Common myeloid progenitor, CD34-positive (primary cell): ENCODE measurements at regions not wholly inside any gene's neighbourhood (a gene's known extent, or its start where the extent isn't known, plus 50 kb on each side); places are given as distances from the start of the nearest gene placed in this dataset.

Experiments
- CTCF ChIA-PET: fragments of 350-600 bp; sonication (Branson Sonifier 250); formaldehyde crosslinking; loops from one replicate; lab custom pipeline; 2021; ENCODE audit warnings: antibody characterized with exemption; lab: Charles Lee
- POLR2A ChIA-PET: fragments of 350-600 bp; sonication (Branson Sonifier 250); formaldehyde crosslinking; loops from one replicate; lab custom pipeline; 2021; ENCODE audit warnings: antibody characterized with exemption; lab: Charles Lee
- DNase-seq, 3 donors: peaks; one replicate each; pipeline versions ENCODE4 v3.0.0 to v3.0.0-alpha.2; 2013
- H3K27ac ChIP-seq, 2 experiments: 1 replicate in 1 of 2; 2 replicates in 1 of 2; pipeline ENCODE4 v1.7.0; 2013; ENCODE audit warnings: inconsistent platforms in 2 of 2, low read length in 2 of 2, mild to moderate bottlenecking in 2 of 2, low read depth in 1 of 2, moderate library complexity in 1 of 2; ENCODE audit not compliant: severe bottlenecking in 2 of 2, insufficient read depth in 1 of 2, poor library complexity in 1 of 2
- H3K27me3 ChIP-seq, 5 experiments: replicated peaks in 2 of 5; 1 replicate in 3 of 5; 2 replicates in 2 of 5; pipeline versions ENCODE4 v1.6.1 to v1.7.0; 2013; ENCODE audit warnings: low read length in 4 of 5, mild to moderate bottlenecking in 2 of 5, moderate library complexity in 2 of 5, inconsistent platforms in 1 of 5; ENCODE audit not compliant: insufficient read depth in 5 of 5, control insufficient read depth in 4 of 5
- H3K36me3 ChIP-seq, 4 experiments: 1 replicate in 2 of 4; 2 replicates in 2 of 4; pipeline versions ENCODE4 v1.6.1 to v1.7.0; 2013; ENCODE audit warnings: low read length in 3 of 4, control low read depth in 1 of 4, mild to moderate bottlenecking in 1 of 4; ENCODE audit not compliant: control insufficient read depth in 4 of 4, insufficient read depth in 4 of 4
- H3K4me1 ChIP-seq, 4 experiments: 1 replicate in 3 of 4; 2 replicates in 1 of 4; pipeline versions ENCODE4 v1.6.1 to v1.7.1; 2013; ENCODE audit warnings: low read length in 3 of 4, mild to moderate bottlenecking in 3 of 4, control low read depth in 1 of 4, inconsistent platforms in 1 of 4, moderate library complexity in 1 of 4; ENCODE audit not compliant: control insufficient read depth in 4 of 4, insufficient read depth in 4 of 4; ENCODE audit errors: control extremely low read depth in 1 of 4
- H3K4me3 ChIP-seq, 7 experiments: 1 replicate in 4 of 7; 2 replicates in 3 of 7; pipeline versions ENCODE4 v1.5.1 to v1.7.0; 2013; ENCODE audit warnings: mild to moderate bottlenecking in 7 of 7, low read length in 6 of 7, moderate library complexity in 6 of 7, inconsistent platforms in 2 of 7, low read depth in 2 of 7, control low read depth in 1 of 7; ENCODE audit not compliant: insufficient read depth in 4 of 7, control insufficient read depth in 1 of 7; ENCODE audit errors: extremely low read depth in 1 of 7
- H3K9me3 ChIP-seq, 5 experiments: 1 replicate in 4 of 5; 2 replicates in 1 of 5; pipeline versions ENCODE4 v1.6.1 to v1.7.1; 2013; ENCODE audit warnings: low read length in 4 of 5, mild to moderate bottlenecking in 2 of 5, inconsistent platforms in 1 of 5, low read depth in 1 of 5, moderate library complexity in 1 of 5; ENCODE audit not compliant: control insufficient read depth in 4 of 5, insufficient read depth in 2 of 5; ENCODE audit errors: control extremely low read depth in 1 of 5
- WGBS: methylation state at CpG from one replicate; pipeline ENCODE4 v1.1.5; 2013; ENCODE audit not compliant: insufficient coverage; 5-methylcytosine and 5-hydroxymethylcytosine counted together

GRCh38 chr6:40313582-40313981 is 273.6 kb downstream of the LRFN2 start:
- Histone ChIP-seq H3K4me3 (no peak overlapping the region), H3K36me3 (no peaks in the 10 kb centered on the region), H3K27me3 (peaks cover 0 to 10% (median under 1%) of the 10 kb centered on the region in 5 experiments), H3K9me3 (peaks cover 0 to 3% (median 0%) of the 10 kb centered on the region in 5 experiments), H3K4me1 (peaks cover 0 to under 1% (median 0%) of the 10 kb centered on the region in 4 experiments), H3K27ac (no peak overlapping the region)
- CTCF ChIA-PET = interaction anchor here (1.0 kb wide), 1 partner anchor 10 kb away, joined by 3 read pairs; no protein-coding TSS in a partner anchor
- POLR2A ChIA-PET = no interaction called here
- DNase-seq = no peak

- Histone ChIP-seq H3K36me3 (no peaks in the 10 kb centered on the region), H3K27ac (no peak overlapping the region), H3K9me3 (no peaks in the 10 kb centered on the region), H3K27me3 (peaks cover 0 to 17% (median 10%) of the 10 kb centered on the region in 5 experiments), H3K4me1 (peaks cover 0 to 5% (median 0%) of the 10 kb centered on the region in 4 experiments), H3K4me3 (no peak overlapping the region)
- 95% methylated on average over 5 of the region's 5 CpGs for WGBS
- ChIA-PET CTCF (interaction anchor here (0.9 to 1.0 kb wide), 2 partner anchors 12 to 331 kb away, joined by 3 to 4 read pairs; no protein-coding TSS in a partner anchor), POLR2A (no interaction called here)
- DNase-seq = no peak
Measured at GRCh38 chr6:40312213-40313015, 274.8 kb downstream of the LRFN2 start.

DNA sequence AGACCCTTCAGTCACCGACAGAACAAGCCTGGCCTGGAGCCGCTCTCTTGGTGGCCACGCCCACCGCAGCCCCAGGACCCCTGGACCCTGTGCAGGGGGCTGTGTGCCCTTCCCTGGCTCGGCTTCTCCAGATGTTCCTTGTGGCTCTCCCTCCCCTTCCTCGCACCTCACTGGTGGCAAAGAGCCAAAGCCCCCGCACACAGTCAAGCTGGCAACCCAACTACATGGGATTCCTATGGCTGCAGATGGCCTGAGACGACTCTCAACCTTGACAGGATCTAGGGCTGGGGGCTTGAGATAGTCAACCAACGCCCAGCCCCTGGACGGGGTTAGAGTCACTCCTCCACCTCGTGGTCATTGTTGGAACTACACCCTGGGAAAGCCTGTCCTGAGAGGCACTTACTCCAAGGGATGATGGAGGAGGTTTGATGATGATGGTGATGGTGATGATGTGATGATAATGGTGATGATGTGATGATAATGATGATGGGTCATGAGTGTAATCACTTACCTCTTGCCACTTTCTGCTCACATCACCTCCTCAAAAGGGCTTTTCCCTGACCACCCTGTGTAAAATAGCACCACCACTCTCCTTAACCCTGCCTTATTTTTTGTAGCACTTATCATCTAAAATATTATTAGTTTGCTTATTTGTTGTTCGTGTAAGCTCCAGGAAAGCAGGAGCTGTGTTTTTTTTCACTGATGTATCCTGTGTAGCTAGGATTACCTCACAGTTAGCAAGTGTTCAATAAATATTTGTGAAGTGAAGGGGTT is 278.4 kb downstream of the LRFN2 start:
- CTCF ChIA-PET = interaction anchor here (0.6 to 2.2 kb wide), 8 partner anchors 9 to 923 kb away, joined by 3 to 13 read pairs (median 3); no protein-coding TSS in a partner anchor
- H3K27ac ChIP-seq = no peak overlapping the region
- H3K9me3 ChIP-seq = peaks cover 0 to 5% (median 0%) of the 10 kb centered on the region in 5 experiments
- H3K4me3 ChIP-seq = no peak overlapping the region
- WGBS = 5% methylated on average over 10 of the region's 12 CpGs
- no peaks in the 10 kb centered on the region for H3K36me3 ChIP-seq
- H3K4me1 ChIP-seq = peaks cover 0 to 5% (median 0%) of the 10 kb centered on the region in 4 experiments
- peak; percentile 57 to 77 (median 75) for DNase-seq
- peaks cover 0 to 32% (median 17%) of the 10 kb centered on the region in 5 experiments for H3K27me3 ChIP-seq
- POLR2A ChIA-PET = no interaction called here

DNA sequence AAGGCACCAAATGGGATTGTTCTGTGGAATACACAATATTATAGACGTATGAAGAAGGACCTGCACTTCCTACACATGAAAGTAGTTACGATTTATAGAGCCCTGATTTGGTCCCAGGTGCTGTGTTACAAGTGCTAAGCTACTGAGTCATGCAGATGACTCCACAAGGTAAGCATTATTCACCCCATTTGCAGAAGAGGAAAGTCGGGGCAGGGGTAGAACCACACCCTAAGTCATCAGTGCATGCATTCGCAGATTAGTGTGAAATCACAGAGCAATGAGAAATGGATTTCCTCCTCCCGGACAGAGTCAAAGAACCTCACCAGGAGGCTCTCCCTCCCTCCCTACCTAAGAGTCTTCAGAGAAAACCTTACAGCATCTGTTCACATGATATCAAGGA is 279.5 kb downstream of the LRFN2 start:
- H3K9me3 ChIP-seq = peaks cover 0 to 5% (median 0%) of the 10 kb centered on the region in 5 experiments
- H3K27ac ChIP-seq = no peak overlapping the region
- ChIA-PET CTCF (interaction anchor here (0.9 to 2.2 kb wide), 4 partner anchors 13 to 959 kb away, joined by 3 to 13 read pairs (median 3); no protein-coding TSS in a partner anchor), POLR2A (no interaction called here)
- peaks cover 0 to 32% (median 17%) of the 10 kb centered on the region in 5 experiments for H3K27me3 ChIP-seq
- H3K36me3 ChIP-seq = no peaks in the 10 kb centered on the region
- H3K4me3 ChIP-seq = no peak overlapping the region
- peaks cover 0 to 5% (median 0%) of the 10 kb centered on the region in 4 experiments for H3K4me1 ChIP-seq
- WGBS = 57% methylated on average over 5 of the region's 5 CpGs
- no peak for DNase-seq

- WGBS = 92% methylated on average over 7 of the region's 8 CpGs
- Histone ChIP-seq H3K36me3 (no peaks in the 10 kb centered on the region), H3K27ac (no peak overlapping the region), H3K4me1 (no peaks in the 10 kb centered on the region), H3K4me3 (no peak overlapping the region), H3K9me3 (peaks cover 0 to 7% (median 5%) of the 10 kb centered on the region in 5 experiments), H3K27me3 (peaks cover 0 to 26% (median 13%) of the 10 kb centered on the region in 5 experiments)
- CTCF ChIA-PET = interaction anchor here (1.5 kb wide), 1 partner anchor 11 kb away, joined by 3 read pairs; no protein-coding TSS in a partner anchor
- DNase-seq = no peak
- POLR2A ChIA-PET = no interaction called here
Measured at GRCh38 chr6:40302856-40303454, 284.2 kb downstream of the LRFN2 start.

DNA sequence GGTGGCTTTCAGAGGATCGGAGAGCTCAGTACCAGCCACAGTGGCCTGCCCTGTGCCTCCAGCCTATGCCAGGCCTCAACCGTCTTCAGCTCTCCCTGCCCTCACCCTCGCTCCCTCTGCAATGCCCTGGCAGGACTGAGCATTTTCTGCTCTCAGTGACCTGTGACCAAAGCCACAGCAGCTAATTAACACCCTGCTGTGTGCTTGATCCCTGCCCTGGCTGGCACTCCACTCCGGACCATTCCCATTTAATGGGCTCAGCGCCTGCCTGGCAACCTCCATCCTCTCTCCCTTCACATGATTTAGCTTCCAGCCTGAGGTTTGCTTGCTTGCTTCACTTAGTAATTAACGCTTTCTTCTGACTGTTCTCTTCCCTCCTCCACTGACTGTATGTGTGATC is 287.5 kb downstream of the LRFN2 start:
- Histone ChIP-seq H3K27me3 (peaks cover 0 to 10% (median 2%) of the 10 kb centered on the region in 5 experiments), H3K27ac (no peak overlapping the region), H3K36me3 (no peaks in the 10 kb centered on the region), H3K9me3 (peaks cover 0 to 8% (median 1%) of the 10 kb centered on the region in 5 experiments), H3K4me3 (no peak overlapping the region), H3K4me1 (no peaks in the 10 kb centered on the region)
- DNase-seq = no peak
- ChIA-PET CTCF (no interaction called here), POLR2A (no interaction called here)
- WGBS = 100% methylated on average over 3 of the region's 6 CpGs
